HG03442 (cell line): ENCODE measurements at regions not wholly inside any gene's neighbourhood (a gene's known extent, or its start where the extent isn't known, plus 50 kb on each side); places are given as distances from the start of the nearest gene placed in this dataset.

Experiments
- ATAC-seq: cut with Tn5 transposase; IDR thresholded peaks from one replicate; pipeline ENCODE4 v1.9.1; 2021; ENCODE audit warnings: mild to moderate bottlenecking, moderate library complexity; ENCODE audit not compliant: unreplicated experiment

- ATAC-seq: no peak
Observed at GRCh38 chr6:18667612-18668011, 280.5 kb downstream of the RNF144B start.

GRCh38 chr6:18668994-18669393 lies 281.8 kb downstream of the RNF144B start:
- ATAC-seq: no peak

- ATAC-seq: no peak
Observed at GRCh38 chr6:18672852-18673251, 285.7 kb downstream of the RNF144B start.

- ATAC-seq: no peak
Observed at GRCh38 chr6:18674346-18674745, 287.2 kb downstream of the RNF144B start.

- ATAC-seq: no peak
Observed at GRCh38 chr6:18675881-18676280, 288.7 kb downstream of the RNF144B start.

GRCh38 chr6:18676548-18676947 lies 289.4 kb downstream of the RNF144B start:
- no peak for ATAC-seq

- ATAC-seq: no peak
Observed at GRCh38 chr6:18680842-18681241, 293.7 kb downstream of the RNF144B start.

- no peak for ATAC-seq
Observed at GRCh38 chr6:18681832-18682503, 294.8 kb downstream of the RNF144B start.

GRCh38 chr6:18684343-18684742 lies 297.2 kb downstream of the RNF144B start:
- ATAC-seq: no peak

GRCh38 chr6:18692929-18693685 lies 306.0 kb downstream of the RNF144B start:
- ATAC-seq: no peak

GRCh38 chr6:18693881-18694280 lies 306.7 kb downstream of the RNF144B start:
- ATAC-seq: no peak

- ATAC-seq: no peak
Observed at GRCh38 chr6:18703546-18703945, 316.4 kb downstream of the RNF144B start.

GRCh38 chr6:18707714-18708439 lies 320.7 kb downstream of the RNF144B start:
- ATAC-seq: no peak

GRCh38 chr6:18712595-18712994 lies 325.4 kb downstream of the RNF144B start:
- no peak for ATAC-seq

- ATAC-seq: no peak
Observed at GRCh38 chr6:18720075-18720474, 332.9 kb downstream of the RNF144B start.

GRCh38 chr6:18724056-18724455 lies 336.9 kb downstream of the RNF144B start:
- ATAC-seq: no peak

GRCh38 chr6:18725449-18725848 lies 338.3 kb downstream of the RNF144B start:
- ATAC-seq: no peak

- ATAC-seq: no peak
Observed at GRCh38 chr6:18733921-18734550, 346.9 kb downstream of the RNF144B start.

GRCh38 chr6:18741741-18742140 lies 354.6 kb downstream of the RNF144B start:
- no peak for ATAC-seq

GRCh38 chr6:18742406-18742805 lies 355.3 kb downstream of the RNF144B start:
- no peak for ATAC-seq

- no peak for ATAC-seq
Observed at GRCh38 chr6:18746727-18747126, 359.6 kb downstream of the RNF144B start.
